Neuron (in vitro differentiated cells): ENCODE measurements at regions not wholly inside any gene's neighbourhood (a gene's known extent, or its start where the extent isn't known, plus 50 kb on each side); places are given as distances from the start of the nearest gene placed in this dataset.

ENCODE experiments used
- H2AFZ ChIP-seq: one replicate; pipeline ENCODE4 v1.6.1; 2013; ENCODE audit warnings: low read depth, mild to moderate bottlenecking, inconsistent platforms, low read length, moderate library complexity
- H3K27me3 ChIP-seq: one replicate; pipeline ENCODE4 v1.6.1; 2013; ENCODE audit warnings: low read length; ENCODE audit not compliant: insufficient read depth
- H3K36me3 ChIP-seq: one replicate; pipeline ENCODE4 v1.6.1; 2013; ENCODE audit warnings: low read length; ENCODE audit not compliant: insufficient read depth
- H3K4me1 ChIP-seq: one replicate; pipeline ENCODE4 v1.6.1; 2013; ENCODE audit warnings: low read length; ENCODE audit not compliant: insufficient read depth
- H3K4me3 ChIP-seq: 2 replicates; pipeline ENCODE4 v1.5.1; 2013; ENCODE audit warnings: mild to moderate bottlenecking, low read length, moderate library complexity
- H3K9me3 ChIP-seq: one replicate; pipeline ENCODE4 v1.6.1; 2013; ENCODE audit warnings: low read length

GRCh38 chr18:67846422-67847098 lies 330.0 kb upstream of the DSEL start:
- Histone ChIP-seq H3K36me3 (no peaks in the 10 kb centered on the region), H3K9me3 (no peaks in the 10 kb centered on the region), H2AFZ (no peak overlapping the region), H3K4me1 (no peaks in the 10 kb centered on the region), H3K27me3 (no peaks in the 10 kb centered on the region), H3K4me3 (no peak overlapping the region)

- Histone ChIP-seq H2AFZ (no peak overlapping the region), H3K36me3 (no peaks in the 10 kb centered on the region), H3K4me3 (no peak overlapping the region), H3K4me1 (peaks cover 14% of the 10 kb centered on the region), H3K27me3 (no peaks in the 10 kb centered on the region), H3K9me3 (no peaks in the 10 kb centered on the region)
Measured at GRCh38 chr18:67845035-67845434, 328.5 kb upstream of the DSEL start.

GRCh38 chr18:67840379-67840778 lies 323.9 kb upstream of the DSEL start:
- Histone ChIP-seq H3K4me3 (no peak overlapping the region), H3K4me1 (peaks cover 22% of the 10 kb centered on the region), H2AFZ (no peak overlapping the region), H3K27me3 (no peaks in the 10 kb centered on the region), H3K9me3 (no peaks in the 10 kb centered on the region), H3K36me3 (no peaks in the 10 kb centered on the region)

- Histone ChIP-seq H3K27me3 (no peaks in the 10 kb centered on the region), H2AFZ (no peak overlapping the region), H3K4me3 (no peak overlapping the region), H3K4me1 (no peaks in the 10 kb centered on the region), H3K36me3 (no peaks in the 10 kb centered on the region), H3K9me3 (no peaks in the 10 kb centered on the region)
Measured at GRCh38 chr18:67818432-67818831, 301.9 kb upstream of the DSEL start.

- no peak overlapping the region for H3K4me3 ChIP-seq
- H3K27me3 ChIP-seq = no peaks in the 10 kb centered on the region
- no peaks in the 10 kb centered on the region for H3K9me3 ChIP-seq
- H3K4me1 ChIP-seq = no peaks in the 10 kb centered on the region
- no peak overlapping the region for H2AFZ ChIP-seq
- H3K36me3 ChIP-seq = no peaks in the 10 kb centered on the region
Measured at GRCh38 chr18:67815280-67815679, 298.8 kb upstream of the DSEL start.

- H3K36me3 ChIP-seq = no peaks in the 10 kb centered on the region
- no peak overlapping the region for H3K4me3 ChIP-seq
- H2AFZ ChIP-seq = peak overlapping the region; percentile 46
- no peaks in the 10 kb centered on the region for H3K9me3 ChIP-seq
- no peaks in the 10 kb centered on the region for H3K27me3 ChIP-seq
- H3K4me1 ChIP-seq = no peaks in the 10 kb centered on the region
Measured at GRCh38 chr18:67813380-67814028, 297.0 kb upstream of the DSEL start.

GRCh38 chr18:67805261-67805660 lies 288.7 kb upstream of the DSEL start:
- Histone ChIP-seq H3K27me3 (no peaks in the 10 kb centered on the region), H2AFZ (no peak overlapping the region), H3K9me3 (peaks cover 4% of the 10 kb centered on the region), H3K36me3 (no peaks in the 10 kb centered on the region), H3K4me3 (no peak overlapping the region), H3K4me1 (no peaks in the 10 kb centered on the region)

GRCh38 chr18:67794521-67794920 lies 278.0 kb upstream of the DSEL start:
- H3K9me3 ChIP-seq = no peaks in the 10 kb centered on the region
- H3K4me1 ChIP-seq = no peaks in the 10 kb centered on the region
- no peaks in the 10 kb centered on the region for H3K36me3 ChIP-seq

GRCh38 chr18:67790527-67790926 lies 274.0 kb upstream of the DSEL start:
- Histone ChIP-seq H3K27me3 (no peaks in the 10 kb centered on the region), H2AFZ (no peak overlapping the region), H3K4me1 (no peaks in the 10 kb centered on the region), H3K36me3 (no peaks in the 10 kb centered on the region), H3K9me3 (no peaks in the 10 kb centered on the region), H3K4me3 (no peak overlapping the region)

More at GRCh38 chr18:67794521-67794920, 278.0 kb upstream of the DSEL start:
- Histone ChIP-seq H3K27me3 (no peaks in the 10 kb centered on the region), H3K4me3 (no peak overlapping the region), H2AFZ (no peak overlapping the region)

- H3K27me3 ChIP-seq = no peaks in the 10 kb centered on the region
- no peak overlapping the region for H3K4me3 ChIP-seq
- H3K4me1 ChIP-seq = no peaks in the 10 kb centered on the region
- H3K9me3 ChIP-seq = no peaks in the 10 kb centered on the region
- H3K36me3 ChIP-seq = no peaks in the 10 kb centered on the region
- no peak overlapping the region for H2AFZ ChIP-seq
Measured at GRCh38 chr18:67789165-67789545, 272.6 kb upstream of the DSEL start.

- Histone ChIP-seq H3K4me1 (peaks cover 2% of the 10 kb centered on the region), H3K4me3 (no peak overlapping the region), H3K36me3 (no peaks in the 10 kb centered on the region), H2AFZ (no peak overlapping the region), H3K9me3 (no peaks in the 10 kb centered on the region), H3K27me3 (no peaks in the 10 kb centered on the region)
Measured at GRCh38 chr18:67788310-67789164, 272.0 kb upstream of the DSEL start.

- H3K4me3 ChIP-seq = no peak overlapping the region
- H2AFZ ChIP-seq = peak overlapping the region; percentile 94
- H3K9me3 ChIP-seq = no peaks in the 10 kb centered on the region
- no peaks in the 10 kb centered on the region for H3K36me3 ChIP-seq
- H3K4me1 ChIP-seq = peaks cover 26% of the 10 kb centered on the region
- H3K27me3 ChIP-seq = no peaks in the 10 kb centered on the region
Measured at GRCh38 chr18:67783196-67783946, 266.9 kb upstream of the DSEL start.

- H3K9me3 ChIP-seq = no peaks in the 10 kb centered on the region
- no peaks in the 10 kb centered on the region for H3K27me3 ChIP-seq
- peaks cover 18% of the 10 kb centered on the region for H3K4me1 ChIP-seq
- H2AFZ ChIP-seq = no peak overlapping the region
- no peak overlapping the region for H3K4me3 ChIP-seq
- no peaks in the 10 kb centered on the region for H3K36me3 ChIP-seq
Measured at GRCh38 chr18:67778016-67778415, 261.5 kb upstream of the DSEL start.
